ENCODE measurements at regions not wholly inside any gene's neighbourhood (a gene's known extent, or its start where the extent isn't known, plus 50 kb on each side); places are given as distances from the start of the nearest gene placed in this dataset.
"Not testable (repeated sequence)": the region's sequence is repeated elsewhere in the genome, so short reads cannot be mapped to it uniquely, and the experiment has no call there.

DNA sequence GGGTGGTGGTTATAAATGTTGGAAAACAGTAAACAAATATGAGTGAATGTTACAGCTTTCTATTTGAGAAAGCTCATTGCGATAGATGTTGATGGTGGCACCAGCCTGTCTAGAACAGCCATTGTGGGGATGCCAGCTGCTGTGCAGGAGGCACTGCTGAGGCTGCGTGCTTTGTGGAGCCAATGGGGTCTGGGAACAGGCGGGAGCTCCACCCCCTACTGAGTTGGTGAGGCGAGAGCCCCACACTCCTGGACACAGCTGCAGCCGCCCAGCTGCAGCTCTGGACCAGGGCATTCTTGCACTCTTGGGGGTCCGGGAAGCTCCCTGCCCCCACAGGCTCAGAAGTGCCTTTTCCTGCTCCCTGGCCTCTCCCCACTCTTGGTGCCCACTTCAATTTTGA, 1147.1 kb upstream of the LRRTM3 start:
- Histone ChIP-seq H3K4me3 (no peak overlapping the region), H3K27ac (no peak overlapping the region)
- TF ChIP-seq, protein P1, sequence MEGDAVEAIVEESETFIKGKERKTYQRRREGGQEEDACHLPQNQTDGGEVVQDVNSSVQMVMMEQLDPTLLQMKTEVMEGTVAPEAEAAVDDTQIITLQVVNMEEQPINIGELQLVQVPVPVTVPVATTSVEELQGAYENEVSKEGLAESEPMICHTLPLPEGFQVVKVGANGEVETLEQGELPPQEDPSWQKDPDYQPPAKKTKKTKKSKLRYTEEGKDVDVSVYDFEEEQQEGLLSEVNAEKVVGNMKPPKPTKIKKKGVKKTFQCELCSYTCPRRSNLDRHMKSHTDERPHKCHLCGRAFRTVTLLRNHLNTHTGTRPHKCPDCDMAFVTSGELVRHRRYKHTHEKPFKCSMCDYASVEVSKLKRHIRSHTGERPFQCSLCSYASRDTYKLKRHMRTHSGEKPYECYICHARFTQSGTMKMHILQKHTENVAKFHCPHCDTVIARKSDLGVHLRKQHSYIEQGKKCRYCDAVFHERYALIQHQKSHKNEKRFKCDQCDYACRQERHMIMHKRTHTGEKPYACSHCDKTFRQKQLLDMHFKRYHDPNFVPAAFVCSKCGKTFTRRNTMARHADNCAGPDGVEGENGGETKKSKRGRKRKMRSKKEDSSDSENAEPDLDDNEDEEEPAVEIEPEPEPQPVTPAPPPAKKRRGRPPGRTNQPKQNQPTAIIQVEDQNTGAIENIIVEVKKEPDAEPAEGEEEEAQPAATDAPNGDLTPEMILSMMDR (IDR thresholded peaks at IDR 0.05), result no peak
- DNase-seq (ENCODE audit: low spot score), result no peak

DNA sequence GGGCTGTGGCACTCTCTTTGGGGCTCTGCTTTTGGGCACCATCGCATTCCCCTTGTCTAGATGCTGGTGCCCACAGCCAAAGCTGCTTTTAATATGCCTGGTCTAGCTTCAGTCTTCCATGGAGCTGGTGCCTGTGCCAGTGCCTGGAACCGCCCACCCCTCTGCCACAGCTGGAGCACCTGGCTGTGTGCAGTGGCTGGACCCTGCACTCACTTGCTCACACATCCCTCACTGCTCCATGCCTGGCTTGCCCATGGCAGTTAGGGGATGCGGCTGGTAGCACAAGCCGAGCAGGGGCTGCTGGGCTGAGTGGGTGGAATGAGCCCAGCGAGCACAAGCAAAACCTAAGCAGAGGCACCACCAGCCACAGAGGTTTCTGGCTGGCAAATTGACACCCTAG, 1145.9 kb upstream of the LRRTM3 start:
- DNase-seq (ENCODE audit: low spot score), result no peak
- no peak overlapping the region for H3K4me3 ChIP-seq
- no peak overlapping the region for H3K27ac ChIP-seq
- TF ChIP-seq, protein P1 (IDR thresholded peaks at IDR 0.05), result no peak

DNA sequence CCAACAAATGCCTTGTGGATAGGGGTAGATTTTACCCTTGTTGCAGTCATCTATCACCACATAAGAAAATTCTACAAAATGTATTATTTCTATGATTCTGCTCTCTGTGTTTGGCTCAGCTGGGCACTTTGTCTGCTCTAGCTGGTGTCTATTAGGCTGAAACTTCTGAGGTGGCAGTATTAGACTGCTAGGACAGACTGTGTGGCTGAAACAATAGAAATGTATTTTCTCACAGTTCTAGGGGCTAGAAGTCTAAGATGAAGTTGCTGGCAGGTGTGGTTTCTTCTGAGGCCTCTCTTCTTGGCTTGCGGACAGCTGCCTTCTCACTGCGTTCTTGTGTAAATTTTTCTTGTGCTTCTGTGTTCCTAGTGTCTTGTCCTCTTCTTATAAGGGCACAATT, 1139.6 kb upstream of the LRRTM3 start:
- TF ChIP-seq, protein P1 (IDR thresholded peaks at IDR 0.05), result no peak
- no peak overlapping the region for H3K27ac ChIP-seq
- no peak overlapping the region for H3K4me3 ChIP-seq
- no peak for DNase-seq (ENCODE audit: low spot score)

DNA sequence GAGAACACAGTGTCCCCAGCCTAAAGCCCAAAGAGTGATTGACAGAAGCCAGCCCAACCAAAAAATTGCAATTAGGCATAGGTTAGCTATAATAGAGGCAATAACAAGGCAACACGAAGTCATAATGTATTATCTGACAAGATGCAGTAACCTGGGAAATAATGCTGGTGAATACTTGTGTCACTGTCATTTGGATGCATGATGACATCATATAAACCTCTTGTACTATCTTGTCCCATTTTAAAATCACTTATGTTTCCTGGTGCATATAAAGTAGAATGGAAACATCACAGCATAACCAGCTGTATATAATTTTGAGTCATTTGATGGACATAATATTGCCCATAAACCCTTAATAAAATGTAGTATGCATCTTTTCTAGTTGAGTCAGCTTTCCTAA, 1138.3 kb upstream of the LRRTM3 start:
- Histone ChIP-seq H3K27ac (no peak overlapping the region), H3K4me3 (no peak overlapping the region)
- no peak for DNase-seq (ENCODE audit: low spot score)
- TF ChIP-seq, protein P1 (IDR thresholded peaks at IDR 0.05), result no peak

DNA sequence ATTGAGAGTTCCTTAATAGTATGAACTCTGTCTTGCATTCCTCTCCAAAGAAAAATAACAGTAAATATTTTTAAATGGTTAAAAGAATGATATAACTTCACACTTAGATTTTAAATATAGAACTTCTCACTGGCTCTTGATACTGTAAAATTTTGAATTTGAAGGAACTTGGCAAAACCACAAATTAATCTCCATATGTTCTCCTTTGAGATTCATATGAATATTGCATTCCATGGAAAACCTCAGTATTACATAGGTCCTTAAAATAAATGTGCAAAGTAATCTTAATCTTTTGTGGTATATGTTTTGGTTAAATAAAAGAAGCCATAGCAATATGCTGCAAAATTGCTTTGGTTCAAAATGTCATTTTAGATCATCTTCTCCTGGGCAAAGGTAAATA, 1137.6 kb upstream of the LRRTM3 start:
- H3K4me3 ChIP-seq, result no peak overlapping the region
- no peak for DNase-seq (ENCODE audit: low spot score)
- TF ChIP-seq, protein P1 (IDR thresholded peaks at IDR 0.05), result no peak
- no peak overlapping the region for H3K27ac ChIP-seq

DNA sequence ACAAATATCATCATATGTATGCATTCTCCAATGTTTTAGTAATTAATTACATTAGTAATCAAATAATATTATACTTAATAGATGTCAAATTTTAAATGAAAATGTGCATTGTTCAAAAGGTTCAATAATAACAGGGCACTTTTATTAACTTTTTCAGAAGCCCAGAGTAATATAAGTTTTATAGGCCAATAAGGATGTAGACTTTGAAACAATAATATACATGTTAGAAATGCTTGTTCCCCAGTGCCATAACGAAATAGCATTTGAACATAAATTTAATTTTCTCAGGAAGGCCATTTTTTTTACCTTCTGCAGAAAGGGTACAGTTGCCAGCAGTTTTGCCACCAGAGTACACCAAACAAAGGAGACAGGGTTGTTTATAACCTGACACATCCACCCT, 1133.9 kb upstream of the LRRTM3 start:
- TF ChIP-seq, protein P1 (IDR thresholded peaks at IDR 0.05), result no peak
- Histone ChIP-seq H3K4me3 (no peak overlapping the region), H3K27ac (no peak overlapping the region)
- no peak for DNase-seq (ENCODE audit: low spot score)

DNA sequence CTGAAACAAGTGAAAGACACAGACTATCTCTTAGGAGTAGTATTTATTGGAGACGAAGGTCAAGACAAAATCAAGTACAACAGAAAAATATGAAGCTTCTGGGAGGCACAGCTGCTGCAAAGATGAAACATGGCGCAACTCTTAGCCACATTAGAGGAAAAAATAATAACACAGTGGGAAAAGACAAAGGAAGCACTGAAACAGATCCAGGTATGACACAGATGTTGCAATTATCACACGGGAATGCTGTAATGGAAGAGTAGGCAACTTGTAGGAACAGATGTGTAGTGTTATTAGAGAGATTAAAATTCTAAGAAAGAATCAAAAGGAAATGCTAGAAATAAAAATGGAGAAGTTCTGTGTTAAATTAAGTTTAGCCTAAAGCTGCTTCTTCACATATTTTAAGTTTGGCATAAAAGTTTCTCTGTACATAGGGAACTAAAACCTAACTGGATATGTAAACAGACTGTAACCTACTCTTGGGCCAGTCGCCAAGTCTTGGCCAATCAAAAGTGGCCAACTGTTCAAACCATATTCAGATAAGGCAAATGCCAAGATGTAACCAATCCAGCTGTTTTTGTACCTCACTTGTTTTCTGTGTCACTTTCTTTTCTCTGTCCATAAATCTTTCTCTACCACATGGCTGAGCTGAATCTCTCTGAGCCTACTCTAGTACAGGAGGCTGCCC, 1132.0 kb upstream of the LRRTM3 start:
- H3K27ac ChIP-seq, result no peak overlapping the region
- H3K4me3 ChIP-seq, result no peak overlapping the region
- DNase-seq (ENCODE audit: low spot score), result no peak
- TF ChIP-seq, protein P1 (IDR thresholded peaks at IDR 0.05), result no peak

DNA sequence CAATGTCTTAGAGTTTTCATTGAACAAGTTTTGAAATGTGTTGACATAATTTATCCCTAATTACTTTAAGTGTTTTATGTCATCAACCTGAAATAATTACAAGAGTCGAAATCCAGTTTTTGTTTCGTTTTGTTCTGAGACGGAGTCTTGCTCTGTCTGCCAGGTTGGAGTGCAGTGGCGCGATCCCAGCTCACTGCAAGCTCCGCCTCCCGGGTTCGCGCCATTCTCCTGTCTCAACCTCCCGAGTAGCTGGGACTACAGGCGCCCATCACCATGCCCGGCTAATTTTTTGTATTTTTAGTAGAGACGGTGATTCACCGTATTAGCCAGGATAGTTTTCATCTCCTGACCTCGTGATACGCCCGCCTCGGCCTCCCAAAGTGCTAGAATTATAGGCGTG, 1131.0 kb upstream of the LRRTM3 start:
- H3K27ac ChIP-seq; H3K4me3 ChIP-seq; DNase-seq (ENCODE audit: low spot score): not testable (repeated sequence)

All from coronary artery (tissue), 2 donors.